PC-9 (cell line): ENCODE measurements at regions not wholly inside any gene's neighbourhood (a gene's known extent, or its start where the extent isn't known, plus 50 kb on each side); places are given as distances from the start of the nearest gene placed in this dataset.

ENCODE experiments used
- CTCF ChIP-seq: fragments of 200-600 bp; sonication (generic); conservative IDR thresholded peaks from 2 replicates; pipeline ENCODE4 v1.6.1; 2017; ENCODE audit warnings: mixed run types, antibody characterized with exemption, mild to moderate bottlenecking, moderate library complexity
- EZH2 ChIP-seq: fragments of 200-600 bp; sonication (generic); IDR thresholded peaks from 2 replicates; pipeline ENCODE4 v1.8.0; 2017; ENCODE audit warnings: antibody characterized with exemption, low read depth

GRCh38 chr4:8705161-8706145, 112.9 kb downstream of the CPZ start:
- no peak for TF ChIP-seq CTCF
- TF ChIP-seq EZH2 = no peak
